ENCODE measurements at regions not wholly inside any gene's neighbourhood (a gene's known extent, or its start where the extent isn't known, plus 50 kb on each side); places are given as distances from the start of the nearest gene placed in this dataset.

DNA sequence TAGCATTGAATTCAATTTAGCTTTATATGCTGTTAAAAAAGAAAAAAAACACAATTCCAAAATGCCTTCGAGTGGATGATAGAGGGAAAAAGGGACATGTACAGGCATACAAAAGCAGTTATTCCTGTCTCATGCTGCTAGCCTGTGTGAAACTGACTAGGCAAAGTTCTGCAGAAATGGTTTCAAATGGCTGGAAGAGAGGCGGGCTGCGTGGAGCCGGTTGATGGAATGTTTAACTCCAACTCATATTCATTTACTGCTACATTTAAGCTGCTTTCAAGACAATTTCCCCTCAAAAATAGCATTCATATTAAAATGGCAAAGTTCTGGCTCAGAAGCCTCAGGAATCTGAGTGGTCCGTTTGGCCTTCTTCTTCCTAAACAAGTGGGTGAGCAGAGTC, 143.8 kb upstream of the PPARGC1A start:
- DNase-seq, result no peak

DNA sequence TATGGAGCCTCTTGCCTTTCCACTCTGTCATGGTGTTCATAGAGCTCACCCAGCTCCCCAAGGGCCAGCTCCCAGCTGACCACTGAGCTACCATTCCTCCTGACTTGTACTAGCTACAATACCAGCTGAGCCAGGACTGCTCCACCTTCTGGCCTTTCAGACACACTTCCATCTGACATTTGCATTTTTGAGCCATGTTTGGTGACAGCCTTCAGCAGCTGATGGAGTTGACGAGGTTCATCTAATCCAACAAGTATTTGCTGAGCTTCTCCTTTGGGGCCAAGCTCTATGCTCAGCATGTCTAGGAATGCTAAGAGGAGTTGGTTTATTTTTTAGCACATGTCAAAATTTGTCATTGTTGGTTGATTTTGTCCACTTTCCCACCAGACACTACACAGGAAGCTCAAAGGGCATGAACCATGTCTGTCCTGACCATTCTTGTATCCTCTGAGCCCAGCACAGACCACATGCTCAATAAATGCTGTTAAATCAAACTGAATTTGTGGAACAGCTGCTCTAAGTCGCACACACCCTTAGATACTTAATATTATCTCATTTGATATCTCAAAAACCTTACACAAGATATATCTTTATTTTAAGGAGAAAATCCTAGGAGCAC, 142.6 kb upstream of the PPARGC1A start:
- no peak for DNase-seq

GRCh38 chr4:24026596-24026995, 136.7 kb upstream of the PPARGC1A start:
- no peak for DNase-seq

- DNase-seq, result no peak
Observed at GRCh38 chr4:24024605-24025004, 134.8 kb upstream of the PPARGC1A start.

DNA sequence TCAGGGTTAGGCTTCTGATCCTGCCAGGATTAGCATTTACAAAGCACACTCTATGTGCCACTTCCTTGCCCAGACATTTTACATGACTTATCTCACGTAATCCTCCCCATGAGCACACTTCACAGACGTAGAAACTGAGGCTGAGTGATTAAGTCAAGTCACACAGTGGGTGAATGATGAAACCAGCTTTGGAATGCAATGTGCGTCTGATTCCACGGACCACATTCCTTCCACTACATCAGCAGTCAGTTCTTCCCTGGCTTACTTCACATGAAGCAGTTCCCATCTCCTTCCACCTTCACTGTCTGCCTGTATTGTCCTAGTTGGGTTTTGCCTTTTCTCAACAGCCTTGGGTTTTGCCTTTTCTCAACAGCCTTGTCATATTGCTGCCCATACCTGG, 134.3 kb upstream of the PPARGC1A start:
- DNase-seq, result no peak

DNA sequence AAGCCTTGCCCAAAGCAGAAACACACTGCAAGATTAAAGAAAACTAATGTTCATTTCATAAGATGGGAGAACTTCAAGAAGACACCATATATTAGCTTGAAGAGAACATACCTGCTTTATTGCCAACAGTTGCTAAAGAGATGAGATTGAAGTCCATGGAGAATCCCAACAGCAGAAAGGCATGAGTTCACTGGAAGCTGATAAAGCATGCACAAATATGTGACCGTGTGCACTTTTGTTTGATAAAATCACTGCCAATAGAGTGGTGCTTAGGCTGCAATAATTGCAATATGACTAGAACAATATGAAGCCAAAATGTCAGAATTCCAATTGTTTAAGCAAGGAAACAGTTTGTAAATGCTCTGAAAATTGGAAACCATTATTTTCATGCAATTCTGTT, 125.9 kb upstream of the PPARGC1A start:
- DNase-seq, result no peak

- no peak for DNase-seq
Observed at GRCh38 chr4:24013668-24014422, 124.0 kb upstream of the PPARGC1A start.

- no peak for DNase-seq
Observed at GRCh38 chr4:24010994-24011393, 121.1 kb upstream of the PPARGC1A start.

GRCh38 chr4:24010573-24010972, 120.7 kb upstream of the PPARGC1A start:
- no peak for DNase-seq

GRCh38 chr4:24007860-24008261, 118.0 kb upstream of the PPARGC1A start:
- no peak for DNase-seq

- DNase-seq, result no peak
Observed at GRCh38 chr4:24006269-24006668, 116.4 kb upstream of the PPARGC1A start.

DNA sequence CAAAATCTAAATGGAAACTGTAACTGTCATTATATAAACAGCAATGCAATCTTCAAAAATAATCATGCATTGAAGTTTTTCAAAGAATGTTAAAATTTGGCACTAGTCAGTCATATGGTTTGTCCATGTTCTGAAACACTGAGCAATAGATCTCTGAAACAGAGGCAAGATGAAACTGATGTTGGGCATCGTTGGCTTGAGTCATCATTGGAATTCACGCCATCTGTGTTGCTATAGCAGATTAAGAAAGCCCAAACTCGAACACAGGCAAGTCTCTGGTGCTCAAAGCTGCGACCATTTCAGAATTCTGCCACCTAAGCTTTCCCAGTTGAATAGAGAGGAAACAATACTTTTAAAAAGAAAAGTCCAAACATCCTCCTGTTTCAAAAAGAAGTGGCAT, 114.1 kb upstream of the PPARGC1A start:
- DNase-seq, result no peak

- DNase-seq, result no peak
Observed at GRCh38 chr4:24003496-24003895, 113.6 kb upstream of the PPARGC1A start.

DNA sequence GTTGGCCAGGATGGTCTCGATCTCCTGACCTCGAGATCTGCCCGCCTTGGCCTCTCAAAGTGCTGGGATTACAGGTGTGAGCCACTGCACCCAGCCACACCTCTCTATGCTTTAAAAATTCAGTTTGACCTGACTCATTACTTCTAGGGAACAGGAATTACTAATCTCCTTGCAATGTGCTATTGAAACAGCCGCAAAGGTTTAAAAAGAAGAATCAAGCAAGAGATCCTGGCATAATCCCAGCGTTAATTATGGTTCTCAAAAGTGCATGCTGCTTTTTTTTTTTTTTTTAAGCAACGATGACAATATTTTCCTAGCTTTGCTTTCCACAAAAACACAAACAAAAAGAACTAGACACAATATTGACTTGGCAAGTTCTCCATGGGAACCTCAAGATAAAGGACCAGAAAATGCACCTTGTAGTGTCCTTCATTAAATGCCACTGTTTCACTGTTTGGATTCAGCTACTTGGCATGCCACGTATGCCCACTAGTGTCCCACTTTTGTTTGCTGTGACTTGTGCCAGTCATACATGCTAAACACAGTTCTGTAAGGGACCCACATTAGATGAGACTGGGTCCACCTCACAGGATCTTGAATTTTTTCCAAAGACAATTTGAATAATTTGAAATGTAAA, 112.6 kb upstream of the PPARGC1A start:
- no peak for DNase-seq

DNA sequence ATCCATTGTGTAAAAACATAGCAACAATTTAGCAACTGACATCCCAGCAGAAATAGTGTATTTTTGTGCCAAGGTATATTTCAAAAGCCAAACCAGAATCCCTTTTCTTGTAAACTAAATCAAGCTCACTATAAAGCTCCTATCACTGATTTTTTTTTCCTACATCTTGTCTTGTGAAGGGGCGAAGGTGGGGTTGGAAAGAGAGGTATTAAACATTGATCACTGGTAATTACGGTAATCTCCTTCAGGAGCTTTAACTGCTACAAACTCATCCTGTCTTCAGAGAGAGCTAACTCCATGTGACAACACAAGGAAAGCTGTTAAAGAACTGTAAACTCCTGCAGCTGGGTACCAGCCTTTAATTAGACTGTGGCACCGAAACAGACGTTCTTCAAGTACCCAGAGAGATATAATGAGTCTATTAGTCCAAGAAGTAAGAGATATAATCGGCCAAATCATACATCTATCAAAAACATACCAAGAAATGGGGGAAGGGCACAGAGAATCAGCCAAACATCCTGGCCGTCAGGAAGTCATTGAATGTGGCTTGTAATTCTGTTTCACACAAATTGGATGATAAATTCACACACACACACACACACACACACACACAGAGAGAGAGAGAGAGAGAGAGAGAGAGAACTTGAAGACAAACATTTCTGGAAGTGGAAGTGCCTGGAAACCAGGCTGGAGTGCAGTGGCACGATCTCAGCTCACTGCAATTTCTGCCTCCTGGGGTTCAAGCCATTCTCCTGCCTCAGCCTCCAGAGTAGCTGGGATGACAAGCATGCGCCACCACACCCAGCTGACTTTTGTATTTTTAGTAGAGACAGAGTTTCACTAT, 111.9 kb upstream of the PPARGC1A start:
- no peak for DNase-seq

DNA sequence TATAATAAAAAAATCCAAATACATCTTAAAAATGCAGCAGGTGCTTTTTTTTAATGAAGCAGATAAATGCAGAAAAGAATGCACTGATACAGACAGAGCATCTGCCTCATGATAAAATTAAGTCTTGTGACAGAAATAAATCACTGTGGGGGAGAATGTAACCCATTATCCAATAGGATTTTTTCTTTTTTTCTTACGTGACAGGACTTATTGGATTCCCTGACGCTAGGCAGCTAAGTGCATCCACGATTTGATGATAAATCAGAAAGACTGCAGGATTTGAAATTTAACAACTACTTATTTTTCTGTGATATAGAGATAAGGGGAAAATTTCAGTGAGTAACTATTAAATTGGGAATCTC, 110.6 kb upstream of the PPARGC1A start:
- DNase-seq, result no peak

- DNase-seq, result no peak
Observed at GRCh38 chr4:23999714-24000469, 110.0 kb upstream of the PPARGC1A start.

DNA sequence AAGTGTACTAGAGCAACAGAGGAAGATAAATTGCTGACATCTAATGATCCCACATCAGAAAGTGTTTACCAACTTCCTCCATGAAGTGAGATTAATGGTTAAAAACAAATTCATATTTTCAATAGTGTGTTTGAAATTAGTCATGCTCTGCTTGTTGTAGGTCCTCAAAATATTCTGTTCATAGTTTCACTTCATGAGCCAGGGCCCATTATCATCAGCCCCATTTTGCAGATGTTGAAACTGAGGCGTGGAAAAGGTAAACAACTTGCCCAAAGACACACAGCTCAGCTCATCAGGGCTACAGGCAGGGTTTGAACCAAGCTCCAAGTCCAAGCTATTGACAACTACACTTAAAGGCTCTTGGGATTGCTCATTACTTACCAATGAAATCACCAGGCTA, 103.5 kb upstream of the PPARGC1A start:
- DNase-seq, result no peak

- no peak for DNase-seq
Observed at GRCh38 chr4:23991444-23991843, 101.6 kb upstream of the PPARGC1A start.

GRCh38 chr4:23986270-23986669, 96.4 kb upstream of the PPARGC1A start:
- no peak for DNase-seq

DNA sequence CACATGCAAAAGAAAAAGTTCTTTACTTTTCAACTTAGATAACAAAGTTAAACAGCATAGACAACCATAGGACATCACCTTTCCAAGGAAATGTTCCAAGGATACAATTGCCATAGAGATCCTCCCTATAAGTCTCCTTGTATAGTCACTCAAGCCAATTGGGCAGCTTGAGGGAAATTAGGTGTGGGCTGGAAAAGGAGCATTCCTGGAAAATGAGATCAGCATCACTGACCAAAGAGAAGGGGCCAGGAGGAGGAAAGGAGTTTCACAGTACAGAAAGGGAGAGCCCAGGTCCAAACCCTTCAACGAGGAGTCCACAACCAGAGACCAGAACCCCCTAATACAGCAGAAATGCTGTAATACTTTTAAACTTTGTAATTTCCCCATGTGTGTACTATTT, 91.5 kb upstream of the PPARGC1A start:
- DNase-seq, result no peak

DNA sequence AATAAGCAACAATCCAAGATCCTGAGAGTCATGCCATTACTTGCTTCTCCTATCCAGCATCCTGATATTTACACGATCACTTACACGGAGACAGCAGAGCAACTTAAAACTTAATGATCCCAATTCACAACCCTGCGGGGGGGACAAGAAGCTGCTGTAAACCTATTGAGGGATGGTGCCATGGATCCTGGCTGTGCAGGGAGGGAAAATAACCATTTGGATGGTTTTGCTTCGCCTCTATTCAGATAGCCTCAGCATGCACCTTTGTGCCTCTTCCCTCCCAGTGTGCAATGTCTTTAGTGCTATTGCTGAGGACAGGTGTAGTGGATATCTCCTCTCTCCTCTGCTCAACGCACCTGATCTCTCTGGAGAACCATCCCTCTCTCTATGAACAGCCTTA, 89.7 kb upstream of the PPARGC1A start:
- no peak for DNase-seq

DNA sequence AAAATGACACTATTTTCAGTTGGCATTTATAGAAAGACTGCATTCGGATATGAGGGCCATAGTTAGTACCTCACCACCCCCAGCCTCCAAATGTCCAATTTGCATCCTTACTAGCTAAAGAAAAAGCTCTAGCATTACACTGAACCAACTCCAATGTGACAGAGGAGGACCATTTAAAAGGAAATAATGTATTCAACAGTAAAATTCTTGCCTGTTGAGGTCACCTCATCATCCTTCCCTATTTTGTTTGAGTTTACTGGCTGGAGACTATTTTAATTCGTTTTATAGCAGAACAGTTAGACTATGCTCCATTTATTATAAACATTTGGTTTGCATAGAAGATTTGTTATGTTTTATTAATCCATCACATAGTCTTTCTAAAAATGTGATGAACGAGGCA, 88.2 kb upstream of the PPARGC1A start:
- DNase-seq, result no peak

Data from NCI-H1436 (cell line).